ENCODE measurements at regions not wholly inside any gene's neighbourhood (a gene's known extent, or its start where the extent isn't known, plus 50 kb on each side); places are given as distances from the start of the nearest gene placed in this dataset.
"Not testable (repeated sequence)": the region's sequence is repeated elsewhere in the genome, so short reads cannot be mapped to it uniquely, and the experiment has no call there.

- H3K27ac ChIP-seq (ENCODE audit: low read length) = no peak overlapping the region
- no peaks in the 10 kb centered on the region for H3K4me1 ChIP-seq (ENCODE audit: control insufficient read depth in 1 of 2, insufficient read depth in 2 of 2, low read length in 2 of 2)
- no peaks in the 10 kb centered on the region for H3K36me3 ChIP-seq (ENCODE audit: control insufficient read depth in 1 of 2, insufficient read depth in 2 of 2, low read length in 2 of 2)
- no peak overlapping the region for H3K4me3 ChIP-seq (ENCODE audit: low read depth in 1 of 2, low read length in 2 of 2)
- H3K9me3 ChIP-seq (ENCODE audit: control insufficient read depth in 1 of 2, low read length in 2 of 2) = no peaks in the 10 kb centered on the region
- peaks cover 23% of the 10 kb centered on the region for H3K27me3 ChIP-seq (ENCODE audit: low read depth, low read length)
Measured at GRCh38 chr10:100623521-100624230, 87.9 kb downstream of the HIF1AN start.

- peaks cover 23% of the 10 kb centered on the region for H3K27me3 ChIP-seq (ENCODE audit: low read depth, low read length)
- no peak overlapping the region for H3K4me3 ChIP-seq (ENCODE audit: low read depth in 1 of 2, low read length in 2 of 2)
- no peaks in the 10 kb centered on the region for H3K36me3 ChIP-seq (ENCODE audit: control insufficient read depth in 1 of 2, insufficient read depth in 2 of 2, low read length in 2 of 2)
- no peak overlapping the region for H3K27ac ChIP-seq (ENCODE audit: low read length)
- no peaks in the 10 kb centered on the region for H3K4me1 ChIP-seq (ENCODE audit: control insufficient read depth in 1 of 2, insufficient read depth in 2 of 2, low read length in 2 of 2)
- H3K9me3 ChIP-seq (ENCODE audit: control insufficient read depth in 1 of 2, low read length in 2 of 2) = no peaks in the 10 kb centered on the region
Measured at GRCh38 chr10:100624298-100624697, 88.6 kb downstream of the HIF1AN start.

- Histone ChIP-seq H3K9me3 (ENCODE audit: control insufficient read depth in 1 of 2, low read length in 2 of 2) (no peaks in the 10 kb centered on the region), H3K4me3 (ENCODE audit: low read depth in 1 of 2, low read length in 2 of 2) (no peak overlapping the region), H3K27me3 (ENCODE audit: low read depth, low read length) (peaks cover 20% of the 10 kb centered on the region), H3K27ac (ENCODE audit: low read length) (no peak overlapping the region), H3K36me3 (ENCODE audit: control insufficient read depth in 1 of 2, insufficient read depth in 2 of 2, low read length in 2 of 2) (no peaks in the 10 kb centered on the region), H3K4me1 (ENCODE audit: control insufficient read depth in 1 of 2, insufficient read depth in 2 of 2, low read length in 2 of 2) (no peaks in the 10 kb centered on the region)
Measured at GRCh38 chr10:100625816-100626215, 90.1 kb downstream of the HIF1AN start.

- no peaks in the 10 kb centered on the region for H3K36me3 ChIP-seq (ENCODE audit: control insufficient read depth in 1 of 2, insufficient read depth in 2 of 2, low read length in 2 of 2)
- no peaks in the 10 kb centered on the region for H3K9me3 ChIP-seq (ENCODE audit: control insufficient read depth in 1 of 2, low read length in 2 of 2)
- H3K27ac ChIP-seq (ENCODE audit: low read length) = no peak overlapping the region
- no peak overlapping the region for H3K4me3 ChIP-seq (ENCODE audit: low read depth in 1 of 2, low read length in 2 of 2)
- H3K27me3 ChIP-seq (ENCODE audit: low read depth, low read length) = peaks cover 9% of the 10 kb centered on the region
- no peaks in the 10 kb centered on the region for H3K4me1 ChIP-seq (ENCODE audit: control insufficient read depth in 1 of 2, insufficient read depth in 2 of 2, low read length in 2 of 2)
Measured at GRCh38 chr10:100628061-100628460, 92.3 kb downstream of the HIF1AN start.

GRCh38 chr10:100631192-100631591 lies 95.4 kb downstream of the HIF1AN start:
- Histone ChIP-seq H3K27me3 (ENCODE audit: low read depth, low read length) (no peaks in the 10 kb centered on the region), H3K4me1 (ENCODE audit: control insufficient read depth in 1 of 2, insufficient read depth in 2 of 2, low read length in 2 of 2) (no peaks in the 10 kb centered on the region), H3K27ac (ENCODE audit: low read length) (no peak overlapping the region), H3K9me3 (ENCODE audit: control insufficient read depth in 1 of 2, low read length in 2 of 2) (no peaks in the 10 kb centered on the region), H3K36me3 (ENCODE audit: control insufficient read depth in 1 of 2, insufficient read depth in 2 of 2, low read length in 2 of 2) (no peaks in the 10 kb centered on the region), H3K4me3 (ENCODE audit: low read depth in 1 of 2, low read length in 2 of 2) (no peak overlapping the region)

- Histone ChIP-seq H3K4me3 (ENCODE audit: low read depth in 1 of 2, low read length in 2 of 2) (no peak overlapping the region), H3K4me1 (ENCODE audit: control insufficient read depth in 1 of 2, insufficient read depth in 2 of 2, low read length in 2 of 2) (no peaks in the 10 kb centered on the region), H3K36me3 (ENCODE audit: control insufficient read depth in 1 of 2, insufficient read depth in 2 of 2, low read length in 2 of 2) (no peaks in the 10 kb centered on the region), H3K9me3 (ENCODE audit: control insufficient read depth in 1 of 2, low read length in 2 of 2) (no peaks in the 10 kb centered on the region), H3K27me3 (ENCODE audit: low read depth, low read length) (no peaks in the 10 kb centered on the region), H3K27ac (ENCODE audit: low read length) (no peak overlapping the region)
Measured at GRCh38 chr10:100632027-100632426, 96.3 kb downstream of the HIF1AN start.

GRCh38 chr10:100634034-100634433 lies 98.3 kb downstream of the HIF1AN start:
- H3K9me3 ChIP-seq (ENCODE audit: control insufficient read depth in 1 of 2, low read length in 2 of 2) = no peaks in the 10 kb centered on the region
- H3K27ac ChIP-seq (ENCODE audit: low read length) = no peak overlapping the region
- no peaks in the 10 kb centered on the region for H3K4me1 ChIP-seq (ENCODE audit: control insufficient read depth in 1 of 2, insufficient read depth in 2 of 2, low read length in 2 of 2)
- H3K36me3 ChIP-seq (ENCODE audit: control insufficient read depth in 1 of 2, insufficient read depth in 2 of 2, low read length in 2 of 2) = no peaks in the 10 kb centered on the region
- H3K27me3 ChIP-seq (ENCODE audit: low read depth, low read length) = peaks cover 7% of the 10 kb centered on the region
- H3K4me3 ChIP-seq (ENCODE audit: low read depth in 1 of 2, low read length in 2 of 2) = no peak overlapping the region

GRCh38 chr10:100636848-100637553 lies 101.3 kb downstream of the HIF1AN start:
- no peak overlapping the region for H3K4me3 ChIP-seq (ENCODE audit: low read depth in 1 of 2, low read length in 2 of 2)
- H3K9me3 ChIP-seq (ENCODE audit: control insufficient read depth in 1 of 2, low read length in 2 of 2) = no peaks in the 10 kb centered on the region
- H3K27me3 ChIP-seq (ENCODE audit: low read depth, low read length) = peaks cover 20% of the 10 kb centered on the region
- no peak overlapping the region for H3K27ac ChIP-seq (ENCODE audit: low read length)
- no peaks in the 10 kb centered on the region for H3K36me3 ChIP-seq (ENCODE audit: control insufficient read depth in 1 of 2, insufficient read depth in 2 of 2, low read length in 2 of 2)
- no peaks in the 10 kb centered on the region for H3K4me1 ChIP-seq (ENCODE audit: control insufficient read depth in 1 of 2, insufficient read depth in 2 of 2, low read length in 2 of 2)

GRCh38 chr10:100637785-100638184 lies 102.0 kb downstream of the HIF1AN start:
- H3K27me3 ChIP-seq (ENCODE audit: low read depth, low read length) = peaks cover 21% of the 10 kb centered on the region

GRCh38 chr10:100638969-100639368 lies 103.2 kb downstream of the HIF1AN start:
- not testable (repeated sequence) for H3K4me1 ChIP-seq (ENCODE audit: control insufficient read depth in 1 of 2, insufficient read depth in 2 of 2, low read length in 2 of 2); H3K9me3 ChIP-seq (ENCODE audit: control insufficient read depth in 1 of 2, low read length in 2 of 2); H3K27ac ChIP-seq (ENCODE audit: low read length); H3K4me3 ChIP-seq (ENCODE audit: low read depth in 1 of 2, low read length in 2 of 2); H3K36me3 ChIP-seq (ENCODE audit: control insufficient read depth in 1 of 2, insufficient read depth in 2 of 2, low read length in 2 of 2)
- H3K27me3 ChIP-seq (ENCODE audit: low read depth, low read length) = peaks cover 21% of the 10 kb centered on the region

More at GRCh38 chr10:100637785-100638184, 102.0 kb downstream of the HIF1AN start:
- no peak overlapping the region for H3K27ac ChIP-seq (ENCODE audit: low read length)
- H3K9me3 ChIP-seq (ENCODE audit: control insufficient read depth in 1 of 2, low read length in 2 of 2) = no peaks in the 10 kb centered on the region
- H3K4me3 ChIP-seq (ENCODE audit: low read depth in 1 of 2, low read length in 2 of 2) = no peak overlapping the region
- no peaks in the 10 kb centered on the region for H3K4me1 ChIP-seq (ENCODE audit: control insufficient read depth in 1 of 2, insufficient read depth in 2 of 2, low read length in 2 of 2)
- no peaks in the 10 kb centered on the region for H3K36me3 ChIP-seq (ENCODE audit: control insufficient read depth in 1 of 2, insufficient read depth in 2 of 2, low read length in 2 of 2)

GRCh38 chr10:100642295-100642994 lies 102.9 kb upstream of the PAX2 start:
- Histone ChIP-seq H3K9me3 (ENCODE audit: control insufficient read depth in 1 of 2, low read length in 2 of 2) (no peaks in the 10 kb centered on the region), H3K27ac (ENCODE audit: low read length) (no peak overlapping the region), H3K4me3 (ENCODE audit: low read depth in 1 of 2, low read length in 2 of 2) (no peak overlapping the region), H3K27me3 (ENCODE audit: low read depth, low read length) (peaks cover 18% of the 10 kb centered on the region), H3K4me1 (ENCODE audit: control insufficient read depth in 1 of 2, insufficient read depth in 2 of 2, low read length in 2 of 2) (no peaks in the 10 kb centered on the region), H3K36me3 (ENCODE audit: control insufficient read depth in 1 of 2, insufficient read depth in 2 of 2, low read length in 2 of 2) (no peaks in the 10 kb centered on the region)

Data from muscle layer of duodenum (tissue), 2 donors.